T-helper 1 cell treated with Interleukin-12 subunit alpha and Interleukin-12 subunit beta and Interleukin-4 antibody, amounts not matched to agents 30 μg/mL and 1 μg/mL, for 36 hours (primary cell): ENCODE measurements at regions not wholly inside any gene's neighbourhood (a gene's known extent, or its start where the extent isn't known, plus 50 kb on each side); places are given as distances from the start of the nearest gene placed in this dataset.

Experiments used
- H3K27ac Mint-ChIP-seq: one replicate; pipeline ENCODE4 v1.8.0; 2021; ENCODE audit warnings: mild to moderate bottlenecking, mixed read lengths
- H3K27me3 Mint-ChIP-seq: one replicate; pipeline ENCODE4 v1.8.0; 2021; ENCODE audit warnings: low read depth, mixed read lengths
- H3K36me3 Mint-ChIP-seq: one replicate; pipeline ENCODE4 v1.8.0; 2021; ENCODE audit warnings: low read depth, mixed read lengths
- H3K4me1 Mint-ChIP-seq: one replicate; pipeline ENCODE4 v1.8.0; 2021; ENCODE audit warnings: low read depth, mixed read lengths
- H3K4me3 Mint-ChIP-seq: one replicate; pipeline ENCODE4 v1.8.0; 2021; ENCODE audit warnings: mild to moderate bottlenecking, moderate library complexity, mixed read lengths
- H3K9me3 Mint-ChIP-seq: one replicate; pipeline ENCODE4 v1.8.0; 2021; ENCODE audit warnings: mixed read lengths

GRCh38 chr9:103399535-103399934 is 404.4 kb downstream of the CYLC2 start:
- Mint-ChIP-seq H3K27me3 (no peaks in the 10 kb centered on the region), H3K4me1 (no peaks in the 10 kb centered on the region), H3K27ac (no peak overlapping the region), H3K9me3 (no peaks in the 10 kb centered on the region), H3K4me3 (no peak overlapping the region), H3K36me3 (no peaks in the 10 kb centered on the region)

- no peak overlapping the region for H3K4me3 Mint-ChIP-seq
- H3K9me3 Mint-ChIP-seq = no peaks in the 10 kb centered on the region
- no peak overlapping the region for H3K27ac Mint-ChIP-seq
- H3K27me3 Mint-ChIP-seq = no peaks in the 10 kb centered on the region
- H3K36me3 Mint-ChIP-seq = no peaks in the 10 kb centered on the region
- no peaks in the 10 kb centered on the region for H3K4me1 Mint-ChIP-seq
Observed at GRCh38 chr9:103407260-103407659, 412.1 kb downstream of the CYLC2 start.

GRCh38 chr9:103410059-103410458 is 414.9 kb downstream of the CYLC2 start:
- Mint-ChIP-seq H3K27me3 (no peaks in the 10 kb centered on the region), H3K36me3 (no peaks in the 10 kb centered on the region), H3K27ac (no peak overlapping the region), H3K9me3 (no peaks in the 10 kb centered on the region), H3K4me1 (no peaks in the 10 kb centered on the region), H3K4me3 (no peak overlapping the region)

GRCh38 chr9:103427696-103428095 is 432.6 kb downstream of the CYLC2 start:
- Mint-ChIP-seq H3K4me3 (no peak overlapping the region), H3K27ac (no peak overlapping the region), H3K27me3 (no peaks in the 10 kb centered on the region), H3K9me3 (no peaks in the 10 kb centered on the region), H3K4me1 (no peaks in the 10 kb centered on the region), H3K36me3 (no peaks in the 10 kb centered on the region)

GRCh38 chr9:103430469-103430868 is 435.3 kb downstream of the CYLC2 start:
- Mint-ChIP-seq H3K4me1 (no peaks in the 10 kb centered on the region), H3K27me3 (no peaks in the 10 kb centered on the region), H3K27ac (no peak overlapping the region), H3K4me3 (no peak overlapping the region), H3K36me3 (no peaks in the 10 kb centered on the region), H3K9me3 (no peaks in the 10 kb centered on the region)

- Mint-ChIP-seq H3K4me3 (no peak overlapping the region), H3K27ac (no peak overlapping the region), H3K36me3 (no peaks in the 10 kb centered on the region), H3K9me3 (no peaks in the 10 kb centered on the region), H3K27me3 (no peaks in the 10 kb centered on the region), H3K4me1 (no peaks in the 10 kb centered on the region)
Observed at GRCh38 chr9:103431809-103432208, 436.7 kb downstream of the CYLC2 start.

GRCh38 chr9:103444176-103444575 is 449.0 kb downstream of the CYLC2 start:
- Mint-ChIP-seq H3K27me3 (no peaks in the 10 kb centered on the region), H3K36me3 (no peaks in the 10 kb centered on the region), H3K27ac (no peak overlapping the region), H3K4me1 (no peaks in the 10 kb centered on the region), H3K4me3 (no peak overlapping the region), H3K9me3 (no peaks in the 10 kb centered on the region)

GRCh38 chr9:103458826-103459225 is 463.7 kb downstream of the CYLC2 start:
- H3K4me1 Mint-ChIP-seq = no peaks in the 10 kb centered on the region
- H3K36me3 Mint-ChIP-seq = no peaks in the 10 kb centered on the region
- H3K9me3 Mint-ChIP-seq = peaks cover 3% of the 10 kb centered on the region
- H3K27ac Mint-ChIP-seq = no peak overlapping the region
- H3K4me3 Mint-ChIP-seq = no peak overlapping the region
- no peaks in the 10 kb centered on the region for H3K27me3 Mint-ChIP-seq

- Mint-ChIP-seq H3K9me3 (peaks cover 11% of the 10 kb centered on the region), H3K27me3 (no peaks in the 10 kb centered on the region), H3K36me3 (no peaks in the 10 kb centered on the region), H3K4me1 (no peaks in the 10 kb centered on the region), H3K27ac (no peak overlapping the region), H3K4me3 (no peak overlapping the region)
Observed at GRCh38 chr9:103471241-103471640, 476.1 kb downstream of the CYLC2 start.

- Mint-ChIP-seq H3K4me3 (no peak overlapping the region), H3K27me3 (no peaks in the 10 kb centered on the region), H3K36me3 (no peaks in the 10 kb centered on the region), H3K9me3 (peaks cover 14% of the 10 kb centered on the region), H3K4me1 (no peaks in the 10 kb centered on the region), H3K27ac (no peak overlapping the region)
Observed at GRCh38 chr9:103474156-103474555, 479.0 kb downstream of the CYLC2 start.

GRCh38 chr9:103483471-103484096 is 488.5 kb downstream of the CYLC2 start:
- Mint-ChIP-seq H3K4me1 (no peaks in the 10 kb centered on the region), H3K9me3 (peaks cover 23% of the 10 kb centered on the region), H3K36me3 (no peaks in the 10 kb centered on the region), H3K4me3 (no peak overlapping the region), H3K27me3 (no peaks in the 10 kb centered on the region), H3K27ac (no peak overlapping the region)

GRCh38 chr9:103485138-103485537 is 490.0 kb downstream of the CYLC2 start:
- no peaks in the 10 kb centered on the region for H3K36me3 Mint-ChIP-seq
- peaks cover 23% of the 10 kb centered on the region for H3K9me3 Mint-ChIP-seq
- no peaks in the 10 kb centered on the region for H3K27me3 Mint-ChIP-seq
- H3K27ac Mint-ChIP-seq = no peak overlapping the region
- H3K4me1 Mint-ChIP-seq = no peaks in the 10 kb centered on the region
- H3K4me3 Mint-ChIP-seq = no peak overlapping the region

- H3K27me3 Mint-ChIP-seq = no peaks in the 10 kb centered on the region
- no peak overlapping the region for H3K27ac Mint-ChIP-seq
- no peak overlapping the region for H3K4me3 Mint-ChIP-seq
- no peaks in the 10 kb centered on the region for H3K4me1 Mint-ChIP-seq
- H3K36me3 Mint-ChIP-seq = no peaks in the 10 kb centered on the region
- H3K9me3 Mint-ChIP-seq = peaks cover 6% of the 10 kb centered on the region
Observed at GRCh38 chr9:103514767-103515166, 519.6 kb downstream of the CYLC2 start.

- Mint-ChIP-seq H3K4me3 (no peak overlapping the region), H3K27ac (no peak overlapping the region), H3K36me3 (no peaks in the 10 kb centered on the region), H3K27me3 (no peaks in the 10 kb centered on the region), H3K9me3 (no peaks in the 10 kb centered on the region), H3K4me1 (no peaks in the 10 kb centered on the region)
Observed at GRCh38 chr9:103522409-103522808, 527.3 kb downstream of the CYLC2 start.

GRCh38 chr9:103530934-103531333 is 535.8 kb downstream of the CYLC2 start:
- Mint-ChIP-seq H3K9me3 (no peaks in the 10 kb centered on the region), H3K4me3 (no peak overlapping the region), H3K27ac (no peak overlapping the region), H3K4me1 (no peaks in the 10 kb centered on the region), H3K27me3 (no peaks in the 10 kb centered on the region), H3K36me3 (no peaks in the 10 kb centered on the region)

- no peak overlapping the region for H3K4me3 Mint-ChIP-seq
- H3K36me3 Mint-ChIP-seq = no peaks in the 10 kb centered on the region
- H3K27me3 Mint-ChIP-seq = no peaks in the 10 kb centered on the region
- H3K4me1 Mint-ChIP-seq = no peaks in the 10 kb centered on the region
- H3K27ac Mint-ChIP-seq = no peak overlapping the region
- H3K9me3 Mint-ChIP-seq = peaks cover 4% of the 10 kb centered on the region
Observed at GRCh38 chr9:103533318-103533717, 538.2 kb downstream of the CYLC2 start.
